Neural progenitor cell (in vitro differentiated cells): ENCODE measurements at regions not wholly inside any gene's neighbourhood (a gene's known extent, or its start where the extent isn't known, plus 50 kb on each side); places are given as distances from the start of the nearest gene placed in this dataset.

Source experiments
- EZH2 ChIP-seq: fragments of 200-600 bp; sonication (generic); IDR thresholded peaks from 2 replicates; pipeline ENCODE4 v1.6.1; 2017; ENCODE audit warnings: antibody characterized with exemption, mild to moderate bottlenecking, moderate library complexity
- EZH2phosphoT487 ChIP-seq: fragments of 200-600 bp; sonication (generic); IDR thresholded peaks from 2 replicates; pipeline ENCODE4 v1.6.1; 2017; ENCODE audit warnings: antibody characterized with exemption
- TF ChIP-seq, protein P1 (sequence below): fragments of 200-600 bp; sonication (generic); IDR thresholded peaks from 2 replicates; pipeline ENCODE4 v1.5.1; 2017; ENCODE audit warnings: antibody characterized with exemption, mild to moderate bottlenecking

DNA sequence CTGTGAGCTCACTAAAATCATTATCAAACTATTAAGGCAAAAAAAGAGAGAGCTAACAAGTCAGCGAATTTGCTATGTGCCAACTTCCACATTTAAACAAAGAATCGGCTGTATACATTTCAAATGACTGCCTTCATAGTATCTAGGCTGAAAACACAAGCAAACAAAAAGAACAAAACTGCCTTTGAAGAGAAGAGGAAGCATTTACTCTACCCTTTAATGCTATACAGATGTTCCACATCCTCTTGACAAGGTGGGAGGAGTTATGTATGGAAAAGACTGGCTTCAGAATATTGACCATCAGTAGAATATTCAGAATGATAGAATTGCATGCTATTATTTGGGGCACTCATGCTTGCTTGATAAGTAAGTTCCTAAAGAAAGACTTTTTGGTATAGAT lies 741.7 kb downstream of the PLCL1 start:
- TF ChIP-seq, protein P1, sequence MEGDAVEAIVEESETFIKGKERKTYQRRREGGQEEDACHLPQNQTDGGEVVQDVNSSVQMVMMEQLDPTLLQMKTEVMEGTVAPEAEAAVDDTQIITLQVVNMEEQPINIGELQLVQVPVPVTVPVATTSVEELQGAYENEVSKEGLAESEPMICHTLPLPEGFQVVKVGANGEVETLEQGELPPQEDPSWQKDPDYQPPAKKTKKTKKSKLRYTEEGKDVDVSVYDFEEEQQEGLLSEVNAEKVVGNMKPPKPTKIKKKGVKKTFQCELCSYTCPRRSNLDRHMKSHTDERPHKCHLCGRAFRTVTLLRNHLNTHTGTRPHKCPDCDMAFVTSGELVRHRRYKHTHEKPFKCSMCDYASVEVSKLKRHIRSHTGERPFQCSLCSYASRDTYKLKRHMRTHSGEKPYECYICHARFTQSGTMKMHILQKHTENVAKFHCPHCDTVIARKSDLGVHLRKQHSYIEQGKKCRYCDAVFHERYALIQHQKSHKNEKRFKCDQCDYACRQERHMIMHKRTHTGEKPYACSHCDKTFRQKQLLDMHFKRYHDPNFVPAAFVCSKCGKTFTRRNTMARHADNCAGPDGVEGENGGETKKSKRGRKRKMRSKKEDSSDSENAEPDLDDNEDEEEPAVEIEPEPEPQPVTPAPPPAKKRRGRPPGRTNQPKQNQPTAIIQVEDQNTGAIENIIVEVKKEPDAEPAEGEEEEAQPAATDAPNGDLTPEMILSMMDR, result no peak
- no peak for TF ChIP-seq EZH2phosphoT487
- TF ChIP-seq EZH2, result no peak
